ENCODE measurements at regions not wholly inside any gene's neighbourhood (a gene's known extent, or its start where the extent isn't known, plus 50 kb on each side); places are given as distances from the start of the nearest gene placed in this dataset.

DNA sequence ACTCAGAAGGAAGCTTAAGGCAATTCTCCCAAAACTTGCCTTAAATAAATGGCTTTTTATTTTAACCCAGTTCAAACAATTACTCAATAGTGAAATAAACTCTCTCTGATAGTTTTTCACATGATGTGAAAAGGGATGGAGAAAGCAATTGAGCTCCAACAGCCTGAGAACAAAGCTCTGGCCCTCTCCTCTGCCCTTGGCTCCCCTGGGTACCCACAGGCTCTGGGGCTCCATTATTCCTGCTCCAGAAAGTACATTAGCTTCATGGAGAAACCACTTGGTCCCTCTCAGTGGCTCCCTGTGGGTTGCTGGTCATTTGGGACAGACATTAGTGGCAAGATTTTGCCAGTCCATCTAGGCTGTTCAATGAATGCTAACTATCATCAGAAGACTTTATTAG, 242.8 kb downstream of the ATP23 start:
- Histone ChIP-seq H3K27ac (no peak overlapping the region), H3K9me3 (peaks cover 0 to 30% (median 17%) of the 10 kb centered on the region in 8 donors), H3K27me3 (replicated peaks in 1 of 7) (peaks cover 0 to 4% (median 0%) of the 10 kb centered on the region in 7 donors), H3K4me1 (no peaks in the 10 kb centered on the region), H3K36me3 (no peaks in the 10 kb centered on the region), H3K4me3 (no peak overlapping the region)
- intact Hi-C loops (cut with DNase I; ENCODE audit: low total_unique reads) = no loop called here
- no peak for DNase-seq
- no peak for TF ChIP-seq CTCF (IDR thresholded peaks at IDR 0.05 in 8 of 11, conservative IDR thresholded peaks at IDR 0.05 in 3 of 11)
- TF ChIP-seq POLR2A (IDR thresholded peaks at IDR 0.05) = no peak
- TF ChIP-seq POLR2AphosphoS5 (IDR thresholded peaks at IDR 0.05) = no peak

- WGBS, 5 donors = 75 to 95% (median 90%) methylated on average over 4 of the region's 4 CpGs
- H3K27ac ChIP-seq = no peak overlapping the region
- peaks cover 0 to 30% (median 17%) of the 10 kb centered on the region in 8 donors for H3K9me3 ChIP-seq
- TF ChIP-seq POLR2AphosphoS5 (IDR thresholded peaks at IDR 0.05) (no peak), CTCF (IDR thresholded peaks at IDR 0.05 in 8 of 11, conservative IDR thresholded peaks at IDR 0.05 in 3 of 11) (no peak), POLR2A (IDR thresholded peaks at IDR 0.05) (no peak)
- no peak for DNase-seq
- no peak overlapping the region for H3K4me3 ChIP-seq
- peaks cover 0 to 4% (median 0%) of the 10 kb centered on the region in 7 donors for H3K27me3 ChIP-seq (replicated peaks in 1 of 7)
- H3K4me1 ChIP-seq = no peaks in the 10 kb centered on the region
- intact Hi-C loops (cut with DNase I; ENCODE audit: low total_unique reads) = no loop called here
- H3K36me3 ChIP-seq = no peaks in the 10 kb centered on the region
Measured at GRCh38 chr12:58186401-58186800, 245.0 kb downstream of the ATP23 start.

- WGBS, 5 donors = 45 to 56% (median 51%) methylated on average over 3 of the region's 3 CpGs
Measured at GRCh38 chr12:58186914-58187313, 245.5 kb downstream of the ATP23 start.

DNA sequence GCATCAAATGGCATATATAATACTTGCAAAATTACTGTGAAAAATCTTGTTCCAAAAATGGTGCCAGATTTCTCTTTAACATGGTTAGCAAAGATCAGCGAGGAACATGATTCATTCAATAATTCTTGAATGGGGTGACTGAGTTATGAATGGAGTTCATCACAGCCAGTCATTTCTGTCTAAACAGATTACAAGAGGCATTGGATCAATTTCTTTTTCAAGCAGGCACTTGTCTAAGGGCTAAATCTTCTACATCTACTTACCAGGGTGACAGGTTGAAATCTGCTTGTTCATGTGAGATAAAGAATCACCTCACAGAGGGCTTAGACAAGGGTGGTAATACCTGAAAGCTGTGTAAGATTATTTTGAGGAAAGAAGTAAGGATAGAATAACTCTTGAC, 247.7 kb downstream of the ATP23 start:
- no peak for DNase-seq
- TF ChIP-seq CTCF (IDR thresholded peaks at IDR 0.05 in 8 of 11, conservative IDR thresholded peaks at IDR 0.05 in 3 of 11) = no peak
- no peak for TF ChIP-seq POLR2A (IDR thresholded peaks at IDR 0.05)
- no peak for TF ChIP-seq POLR2AphosphoS5 (IDR thresholded peaks at IDR 0.05)
- 66 to 92% (median 89%) methylated on average over 1 of the region's 1 CpG for WGBS, 5 donors

More at GRCh38 chr12:58186914-58187313, 245.5 kb downstream of the ATP23 start:
- no peak for DNase-seq
- Histone ChIP-seq H3K4me1 (no peaks in the 10 kb centered on the region), H3K9me3 (peaks cover 0 to 30% (median 17%) of the 10 kb centered on the region in 8 donors), H3K27me3 (replicated peaks in 1 of 7) (peaks cover 0 to 4% (median 0%) of the 10 kb centered on the region in 7 donors), H3K4me3 (no peak overlapping the region), H3K36me3 (no peaks in the 10 kb centered on the region), H3K27ac (no peak overlapping the region)
- no peak for TF ChIP-seq CTCF (IDR thresholded peaks at IDR 0.05 in 8 of 11, conservative IDR thresholded peaks at IDR 0.05 in 3 of 11)
- no peak for TF ChIP-seq POLR2AphosphoS5 (IDR thresholded peaks at IDR 0.05)
- intact Hi-C loops (cut with DNase I; ENCODE audit: low total_unique reads) = no loop called here

More for the DNA sequence above, 247.7 kb downstream of the ATP23 start:
- H3K4me1 ChIP-seq = no peaks in the 10 kb centered on the region
- H3K27me3 ChIP-seq (replicated peaks in 1 of 7) = no peaks in the 10 kb centered on the region
- no peak overlapping the region for H3K27ac ChIP-seq
- intact Hi-C loops (cut with DNase I; ENCODE audit: low total_unique reads) = no loop called here
- H3K4me3 ChIP-seq = no peak overlapping the region
- H3K36me3 ChIP-seq = no peaks in the 10 kb centered on the region
- peaks cover 0 to 36% (median 17%) of the 10 kb centered on the region in 8 donors for H3K9me3 ChIP-seq

All from spleen (tissue), 11 donors.